ENCODE measurements at regions not wholly inside any gene's neighbourhood (a gene's known extent, or its start where the extent isn't known, plus 50 kb on each side); places are given as distances from the start of the nearest gene placed in this dataset.

DNA sequence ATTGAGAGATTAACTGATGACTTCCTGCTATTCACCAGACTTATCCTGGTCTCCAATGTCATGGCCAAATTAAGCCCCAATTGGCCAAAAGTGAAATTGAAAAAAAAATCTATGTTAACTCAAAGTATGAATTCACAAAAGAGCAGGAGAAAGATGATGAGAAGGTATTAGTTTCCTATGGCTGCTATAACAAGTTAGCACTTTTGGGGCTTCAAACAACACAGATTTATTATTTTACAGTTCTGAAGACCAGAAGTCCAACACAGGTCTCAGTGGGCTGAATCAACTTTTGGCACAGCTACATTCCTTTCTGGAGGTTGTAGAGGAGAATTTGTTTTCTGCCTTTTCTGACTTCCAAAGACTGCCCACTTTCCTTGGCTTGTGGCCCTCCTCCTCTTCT, 78.6 kb upstream of the TLE1 start:
- FAIRE-seq (no peak), DNase-seq (ENCODE audit: low read depth, low spot score) (no peak)
- Histone ChIP-seq H3K9me3 (ENCODE audit: control insufficient read depth, low read depth, low read length) (no peaks in the 10 kb centered on the region), H3K4me1 (ENCODE audit: control insufficient read depth, extremely low read depth, insufficient read depth, low read length) (no peaks in the 10 kb centered on the region), H3K4me2 (ENCODE audit: control insufficient read depth, extremely low read depth, insufficient read depth, low read depth, low read length) (no peak overlapping the region), H3K36me3 (ENCODE audit: control insufficient read depth in 2 of 2, extremely low read depth in 1 of 2, insufficient read depth in 2 of 2, low read length in 2 of 2) (no peaks in the 10 kb centered on the region), H3K9ac (ENCODE audit: control insufficient read depth, extremely low read depth, insufficient read depth, low read length) (no peak overlapping the region), H4K20me1 (ENCODE audit: control insufficient read depth, extremely low read depth, insufficient read depth, low read length) (no peaks in the 10 kb centered on the region), H3K9me1 (ENCODE audit: control insufficient read depth, extremely low read depth, insufficient read depth, low read length) (no peaks in the 10 kb centered on the region), H3K27me3 (ENCODE audit: control insufficient read depth, extremely low read depth, insufficient read depth, low read length) (no peaks in the 10 kb centered on the region), H3K4me3 (ENCODE audit: control insufficient read depth in 2 of 3, extremely low read depth in 1 of 3, insufficient read depth in 2 of 3, low read depth in 1 of 3, low read length in 3 of 3) (no peak overlapping the region), H3K79me2 (ENCODE audit: control insufficient read depth, insufficient read depth, low read length) (no peaks in the 10 kb centered on the region), H2AFZ (ENCODE audit: control insufficient read depth, low read length) (no peak overlapping the region), H3K27ac (ENCODE audit: control insufficient read depth, insufficient read depth, low read length) (no peak overlapping the region)
- TF ChIP-seq, protein P1, sequence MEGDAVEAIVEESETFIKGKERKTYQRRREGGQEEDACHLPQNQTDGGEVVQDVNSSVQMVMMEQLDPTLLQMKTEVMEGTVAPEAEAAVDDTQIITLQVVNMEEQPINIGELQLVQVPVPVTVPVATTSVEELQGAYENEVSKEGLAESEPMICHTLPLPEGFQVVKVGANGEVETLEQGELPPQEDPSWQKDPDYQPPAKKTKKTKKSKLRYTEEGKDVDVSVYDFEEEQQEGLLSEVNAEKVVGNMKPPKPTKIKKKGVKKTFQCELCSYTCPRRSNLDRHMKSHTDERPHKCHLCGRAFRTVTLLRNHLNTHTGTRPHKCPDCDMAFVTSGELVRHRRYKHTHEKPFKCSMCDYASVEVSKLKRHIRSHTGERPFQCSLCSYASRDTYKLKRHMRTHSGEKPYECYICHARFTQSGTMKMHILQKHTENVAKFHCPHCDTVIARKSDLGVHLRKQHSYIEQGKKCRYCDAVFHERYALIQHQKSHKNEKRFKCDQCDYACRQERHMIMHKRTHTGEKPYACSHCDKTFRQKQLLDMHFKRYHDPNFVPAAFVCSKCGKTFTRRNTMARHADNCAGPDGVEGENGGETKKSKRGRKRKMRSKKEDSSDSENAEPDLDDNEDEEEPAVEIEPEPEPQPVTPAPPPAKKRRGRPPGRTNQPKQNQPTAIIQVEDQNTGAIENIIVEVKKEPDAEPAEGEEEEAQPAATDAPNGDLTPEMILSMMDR (optimal IDR thresholded peaks at IDR 0.05 in 1 of 3, IDR thresholded peaks at IDR 0.05 in 1 of 3, conservative IDR thresholded peaks at IDR 0.05 in 1 of 3; ENCODE audit: extremely low read depth in 1 of 3, insufficient read depth in 2 of 3, low read length in 3 of 3), result no peak
- no peak for TF ChIP-seq EZH2 (IDR thresholded peaks at IDR 0.05; ENCODE audit: low read length)
- dilution Hi-C loops (cut with MboI; ENCODE audit: extremely low pct_ligation_motif_present, low sequenced_read_pairs), result no loop called here

- DNase-seq (ENCODE audit: low read depth, low spot score), result no peak
- no peaks in the 10 kb centered on the region for H4K20me1 ChIP-seq (ENCODE audit: control insufficient read depth, extremely low read depth, insufficient read depth, low read length)
- peaks cover 7% of the 10 kb centered on the region for H3K4me1 ChIP-seq (ENCODE audit: control insufficient read depth, extremely low read depth, insufficient read depth, low read length)
- no peak overlapping the region for H3K4me2 ChIP-seq (ENCODE audit: control insufficient read depth, extremely low read depth, insufficient read depth, low read depth, low read length)
- no peaks in the 10 kb centered on the region for H3K36me3 ChIP-seq (ENCODE audit: control insufficient read depth in 2 of 2, extremely low read depth in 1 of 2, insufficient read depth in 2 of 2, low read length in 2 of 2)
- H3K27me3 ChIP-seq (ENCODE audit: control insufficient read depth, extremely low read depth, insufficient read depth, low read length), result no peaks in the 10 kb centered on the region
- dilution Hi-C loops (cut with MboI; ENCODE audit: extremely low pct_ligation_motif_present, low sequenced_read_pairs), result no loop called here
- H3K4me3 ChIP-seq (ENCODE audit: control insufficient read depth in 2 of 3, extremely low read depth in 1 of 3, insufficient read depth in 2 of 3, low read depth in 1 of 3, low read length in 3 of 3), result no peak overlapping the region
- no peak overlapping the region for H3K9ac ChIP-seq (ENCODE audit: control insufficient read depth, extremely low read depth, insufficient read depth, low read length)
- H3K79me2 ChIP-seq (ENCODE audit: control insufficient read depth, insufficient read depth, low read length), result no peaks in the 10 kb centered on the region
- no peak for FAIRE-seq
- H3K27ac ChIP-seq (ENCODE audit: control insufficient read depth, insufficient read depth, low read length), result no peak overlapping the region
- no peak for TF ChIP-seq EZH2 (IDR thresholded peaks at IDR 0.05; ENCODE audit: low read length)
- TF ChIP-seq, protein P1 (optimal IDR thresholded peaks at IDR 0.05 in 1 of 3, IDR thresholded peaks at IDR 0.05 in 1 of 3, conservative IDR thresholded peaks at IDR 0.05 in 1 of 3; ENCODE audit: extremely low read depth in 1 of 3, insufficient read depth in 2 of 3, low read length in 3 of 3), result no peak
- H3K9me1 ChIP-seq (ENCODE audit: control insufficient read depth, extremely low read depth, insufficient read depth, low read length), result no peaks in the 10 kb centered on the region
- H2AFZ ChIP-seq (ENCODE audit: control insufficient read depth, low read length), result no peak overlapping the region
- H3K9me3 ChIP-seq (ENCODE audit: control insufficient read depth, low read depth, low read length), result no peaks in the 10 kb centered on the region
Observed at GRCh38 chr9:81771571-81771970, 82.2 kb upstream of the TLE1 start.
